Peyer's patch (tissue), 4 donors: ENCODE measurements at regions not wholly inside any gene's neighbourhood (a gene's known extent, or its start where the extent isn't known, plus 50 kb on each side); places are given as distances from the start of the nearest gene placed in this dataset.

Experiments used
- DNase-seq, 3 donors: peaks; one replicate each; pipeline ENCODE4 v3.0.0-alpha.2; 2017 to 2019
- H3K27ac ChIP-seq, 4 donors: fragments of 200-600 bp; sonication (generic); one replicate each; pipeline ENCODE4 v1.5.1; 2016 to 2019
- H3K27me3 ChIP-seq, 2 donors: fragments of 200-600 bp; sonication (generic); one replicate each; pipeline ENCODE4 v1.5.1; 2019
- H3K36me3 ChIP-seq, 3 donors: fragments of 200-600 bp; sonication (generic); one replicate each; pipeline ENCODE4 v1.5.1; 2016 to 2019
- H3K4me1 ChIP-seq, 4 donors: fragments of 200-600 bp; sonication (generic); one replicate each; pipeline ENCODE4 v1.5.1; 2016 to 2019
- H3K4me3 ChIP-seq, 4 donors: fragments of 200-600 bp; sonication (generic); 1 replicate in 3 of 4; 2 replicates in 1 of 4; pipeline ENCODE4 v1.5.1; 2016 to 2019; ENCODE audit warnings: mild to moderate bottlenecking in 1 of 4
- H3K9me3 ChIP-seq, 4 donors: fragments of 200-600 bp; sonication (generic); one replicate each; pipeline ENCODE4 v1.5.1; 2016 to 2019; ENCODE audit warnings: mild to moderate bottlenecking in 1 of 4
- CTCF ChIP-seq, 6 experiments: fragments of 450-650 bp in 4 of 6; fragments of 200-600 bp in 2 of 6; sonication (generic) in 1 of 6; IDR thresholded peaks; one replicate each; pipeline ENCODE4 v1.5.1; 2017 to 2019; ENCODE audit warnings: antibody characterized with exemption in 6 of 6, mild to moderate bottlenecking in 3 of 6, moderate library complexity in 1 of 6
- POLR2A ChIP-seq, 2 donors: fragments of 450-650 bp; IDR thresholded peaks; one replicate each; pipeline ENCODE4 v1.5.1; 2017; ENCODE audit warnings: antibody characterized with exemption in 2 of 2, mild to moderate bottlenecking in 2 of 2, moderate library complexity in 2 of 2

GRCh38 chrX:118249146-118249545 lies 96.8 kb upstream of the WDR44 start:
- H3K27me3 ChIP-seq, result no peaks in the 10 kb centered on the region
- no peak for TF ChIP-seq POLR2A (IDR thresholded peaks at IDR 0.05)
- no peak for TF ChIP-seq CTCF (IDR thresholded peaks at IDR 0.05)
- H3K36me3 ChIP-seq, result no peaks in the 10 kb centered on the region
- no peak overlapping the region for H3K27ac ChIP-seq
- DNase-seq, result no peak
- no peaks in the 10 kb centered on the region for H3K4me1 ChIP-seq
- H3K4me3 ChIP-seq, result no peak overlapping the region
- H3K9me3 ChIP-seq, result no peaks in the 10 kb centered on the region

- Histone ChIP-seq H3K4me3 (no peak overlapping the region), H3K9me3 (no peaks in the 10 kb centered on the region), H3K4me1 (no peaks in the 10 kb centered on the region), H3K36me3 (no peaks in the 10 kb centered on the region), H3K27me3 (no peaks in the 10 kb centered on the region), H3K27ac (no peak overlapping the region)
- TF ChIP-seq CTCF (IDR thresholded peaks at IDR 0.05) (no peak), POLR2A (IDR thresholded peaks at IDR 0.05) (no peak)
- no peak for DNase-seq
These were observed 95.5 kb upstream of the WDR44 start for GRCh38 chrX:118250445-118250844.

GRCh38 chrX:118251271-118251670 lies 94.6 kb upstream of the WDR44 start:
- H3K9me3 ChIP-seq, result no peaks in the 10 kb centered on the region
- H3K27me3 ChIP-seq, result no peaks in the 10 kb centered on the region
- TF ChIP-seq CTCF (IDR thresholded peaks at IDR 0.05) (no peak), POLR2A (IDR thresholded peaks at IDR 0.05) (no peak)
- no peaks in the 10 kb centered on the region for H3K4me1 ChIP-seq
- no peak overlapping the region for H3K4me3 ChIP-seq
- no peak overlapping the region for H3K27ac ChIP-seq
- no peak for DNase-seq
- H3K36me3 ChIP-seq, result no peaks in the 10 kb centered on the region

- DNase-seq, result no peak
- no peaks in the 10 kb centered on the region for H3K27me3 ChIP-seq
- no peaks in the 10 kb centered on the region for H3K9me3 ChIP-seq
- H3K27ac ChIP-seq, result no peak overlapping the region
- H3K36me3 ChIP-seq, result no peaks in the 10 kb centered on the region
- no peak overlapping the region for H3K4me3 ChIP-seq
- no peaks in the 10 kb centered on the region for H3K4me1 ChIP-seq
- TF ChIP-seq CTCF (IDR thresholded peaks at IDR 0.05) (no peak), POLR2A (IDR thresholded peaks at IDR 0.05) (no peak)
These were observed 92.9 kb upstream of the WDR44 start for GRCh38 chrX:118252967-118253366.

- no peaks in the 10 kb centered on the region for H3K36me3 ChIP-seq
- H3K4me3 ChIP-seq, result no peak overlapping the region
- H3K27ac ChIP-seq, result no peak overlapping the region
- H3K4me1 ChIP-seq, result no peaks in the 10 kb centered on the region
- H3K9me3 ChIP-seq, result no peaks in the 10 kb centered on the region
- no peaks in the 10 kb centered on the region for H3K27me3 ChIP-seq
- DNase-seq, result peak in 2 of 3 donors; percentile 55 to 83
- no peak for TF ChIP-seq POLR2A (IDR thresholded peaks at IDR 0.05)
- peak; percentile 39 to 74 (median 56) for TF ChIP-seq CTCF (IDR thresholded peaks at IDR 0.05)
These were observed 91.3 kb upstream of the WDR44 start for GRCh38 chrX:118254611-118255010.

GRCh38 chrX:118255921-118256320 lies 90.0 kb upstream of the WDR44 start:
- Histone ChIP-seq H3K4me3 (no peak overlapping the region), H3K27me3 (no peaks in the 10 kb centered on the region), H3K4me1 (no peaks in the 10 kb centered on the region), H3K9me3 (no peaks in the 10 kb centered on the region), H3K27ac (no peak overlapping the region), H3K36me3 (no peaks in the 10 kb centered on the region)
- TF ChIP-seq POLR2A (IDR thresholded peaks at IDR 0.05) (no peak), CTCF (IDR thresholded peaks at IDR 0.05) (no peak)
- no peak for DNase-seq
